Brain microvascular endothelial cell (primary cell): ENCODE measurements at regions not wholly inside any gene's neighbourhood (a gene's known extent, or its start where the extent isn't known, plus 50 kb on each side); places are given as distances from the start of the nearest gene placed in this dataset.
A peak's percentile ranks its signal among the peaks of the same experiment; 100 is the strongest.

ENCODE experiments used
- DNase-seq: peaks from one replicate; pipeline ENCODE4 v3.0.0-alpha.2; 2020
- H3K27ac ChIP-seq: fragments of 250-450 bp; sonication (Bioruptor Pico); 2 replicates; pipeline ENCODE4 v1.5.1; 2020; ENCODE audit warnings: mild to moderate bottlenecking, moderate library complexity
- H3K27me3 ChIP-seq: fragments of 250-450 bp; sonication (Bioruptor Pico); replicated peaks from 2 replicates; pipeline ENCODE4 v1.5.1; 2020; ENCODE audit warnings: mild to moderate bottlenecking
- H3K36me3 ChIP-seq: fragments of 250-450 bp; sonication (Bioruptor Pico); replicated peaks from 2 replicates; pipeline ENCODE4 v1.5.1; 2020; ENCODE audit warnings: mild to moderate bottlenecking
- H3K4me3 ChIP-seq: 2 replicates; pipeline ENCODE4 v1.5.1; 2011; ENCODE audit warnings: low read depth, mild to moderate bottlenecking, control low read depth, low read length, moderate library complexity
- CTCF ChIP-seq: IDR thresholded peaks from 2 replicates; pipeline ENCODE4 v1.5.1; 2011; ENCODE audit warnings: low read depth, mild to moderate bottlenecking, moderate library complexity, low read length, control low read depth, inconsistent platforms; ENCODE audit errors: missing control alignments
- in situ Hi-C: cut with HindIII; loops from 2 replicates; pipeline ENCODE4 v1.10.0; 2017; ENCODE audit warnings: low sequenced_read_pairs, low pct_ligation_motif_present

GRCh38 chr2:101608408-101609310, 88.8 kb upstream of the MAP4K4 start:
- no peak for TF ChIP-seq CTCF
- in situ Hi-C loops = no loop called here
- Histone ChIP-seq H3K27me3 (no peaks in the 10 kb centered on the region), H3K4me3 (no peak overlapping the region), H3K36me3 (no peaks in the 10 kb centered on the region), H3K27ac (no peak overlapping the region)
- DNase-seq = no peak

GRCh38 chr2:101597347-101597944, 100.1 kb upstream of the MAP4K4 start:
- in situ Hi-C loops = no loop called here
- H3K36me3 ChIP-seq = no peaks in the 10 kb centered on the region
- peak; percentile 69 for DNase-seq
- H3K4me3 ChIP-seq = no peak overlapping the region
- H3K27ac ChIP-seq = no peak overlapping the region
- TF ChIP-seq CTCF = no peak
- no peaks in the 10 kb centered on the region for H3K27me3 ChIP-seq

- in situ Hi-C loops = no loop called here
- DNase-seq = no peak
- Histone ChIP-seq H3K27me3 (no peaks in the 10 kb centered on the region), H3K4me3 (no peak overlapping the region), H3K27ac (no peak overlapping the region), H3K36me3 (no peaks in the 10 kb centered on the region)
- TF ChIP-seq CTCF = no peak
These were observed 101.2 kb upstream of the MAP4K4 start for GRCh38 chr2:101596333-101596732.

GRCh38 chr2:101587251-101587650, 110.3 kb upstream of the MAP4K4 start:
- TF ChIP-seq CTCF = no peak
- H3K27me3 ChIP-seq = no peaks in the 10 kb centered on the region
- in situ Hi-C loops = no loop called here
- no peak overlapping the region for H3K4me3 ChIP-seq
- H3K27ac ChIP-seq = no peak overlapping the region
- H3K36me3 ChIP-seq = no peaks in the 10 kb centered on the region
- DNase-seq = no peak

- Histone ChIP-seq H3K27me3 (no peaks in the 10 kb centered on the region), H3K27ac (no peak overlapping the region), H3K4me3 (no peak overlapping the region), H3K36me3 (no peaks in the 10 kb centered on the region)
- in situ Hi-C loops = no loop called here
- no peak for TF ChIP-seq CTCF
- no peak for DNase-seq
These were observed 108.9 kb upstream of the RFX8 start for GRCh38 chr2:101583861-101584260.
